GM12892 (cell line): ENCODE measurements at regions not wholly inside any gene's neighbourhood (a gene's known extent, or its start where the extent isn't known, plus 50 kb on each side); places are given as distances from the start of the nearest gene placed in this dataset.
"Not testable (repeated sequence)": the region's sequence is repeated elsewhere in the genome, so short reads cannot be mapped to it uniquely, and the experiment has no call there.

Experiments used
- POLR2A ChIP-seq: IDR thresholded peaks from 2 replicates; pipeline ENCODE4 v1.6.1; 2011; ENCODE audit warnings: low read depth, low read length, control low read depth
- POLR2AphosphoS5 ChIP-seq: IDR thresholded peaks from 2 replicates; pipeline ENCODE4 v1.6.1; 2011; ENCODE audit warnings: low read depth, low read length, control low read depth

- not testable (repeated sequence) for TF ChIP-seq POLR2A, POLR2AphosphoS5
Observed at GRCh38 chr4:103387508-103388011, 189.4 kb upstream of the CENPE start.
